WTC11 (cell line): ENCODE measurements at regions not wholly inside any gene's neighbourhood (a gene's known extent, or its start where the extent isn't known, plus 50 kb on each side); places are given as distances from the start of the nearest gene placed in this dataset.

Experiments
- ATF2 ChIP-seq: sonication (generic); formaldehyde crosslinking; IDR thresholded peaks from 2 replicates; pipeline ENCODE4 v1.8.1; 2022; ENCODE audit warnings: low read depth, missing genetic modification reagents, borderline replicate concordance
- CTCF ChIP-seq: fragments of 200-600 bp; IDR thresholded peaks from 2 replicates; pipeline ENCODE4 v1.8.0; 2022; ENCODE audit warnings: antibody characterized with exemption
- EMX1 ChIP-seq: fragments of 250-450 bp; sonication (Bioruptor Pico); IDR thresholded peaks from 2 replicates; pipeline ENCODE4 v1.8.0; 2021; ENCODE audit warnings: mild to moderate bottlenecking
- FOXP1 ChIP-seq: sonication (generic); formaldehyde crosslinking; IDR thresholded peaks from 2 replicates; pipeline ENCODE4 v1.8.0; 2022; ENCODE audit warnings: missing genetic modification reagents, mild to moderate bottlenecking, moderate library complexity, borderline replicate concordance
- NR1H2 ChIP-seq: sonication (generic); formaldehyde crosslinking; IDR thresholded peaks from 2 replicates; pipeline ENCODE4 v1.9.0; 2021; ENCODE audit warnings: mild to moderate bottlenecking, moderate library complexity, missing genetic modification reagents
- SP1 ChIP-seq: sonication (generic); formaldehyde crosslinking; conservative IDR thresholded peaks from 2 replicates; pipeline ENCODE4 v1.8.1; 2022; ENCODE audit warnings: missing genetic modification reagents
- STAT6 ChIP-seq: sonication (generic); formaldehyde crosslinking; conservative IDR thresholded peaks from 2 replicates; pipeline ENCODE4 v1.8.1; 2023; ENCODE audit warnings: mild to moderate bottlenecking, low read depth, missing genetic modification reagents, moderate library complexity
- ZNF671 ChIP-seq: fragments of 250-450 bp; sonication (Bioruptor Pico); IDR thresholded peaks from 2 replicates; pipeline ENCODE4 v1.8.0; 2021; ENCODE audit warnings: mild to moderate bottlenecking
- TF ChIP-seq, protein P1 (sequence below): sonication (generic); formaldehyde crosslinking; IDR thresholded peaks from 2 replicates; pipeline ENCODE4 v1.8.0; 2022; ENCODE audit warnings: mild to moderate bottlenecking, missing genetic modification reagents

DNA sequence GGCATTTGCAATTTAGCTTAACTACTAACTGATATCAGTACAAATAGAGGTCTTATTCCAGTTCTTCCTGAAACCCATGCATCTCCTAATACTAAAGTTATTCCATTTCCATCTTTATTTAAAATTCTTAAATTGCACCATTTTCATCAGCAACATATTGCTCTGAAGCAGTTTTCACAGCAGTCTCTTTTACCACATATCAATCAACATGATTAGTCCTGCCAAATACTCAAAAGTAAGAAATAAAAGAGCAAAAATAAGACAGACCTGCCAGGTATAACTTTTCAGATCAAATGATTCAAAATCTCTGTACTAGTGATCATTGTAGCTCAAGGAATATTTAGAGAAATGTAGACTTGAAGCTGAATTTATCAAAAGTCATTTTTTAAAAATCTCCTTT lies 141.7 kb downstream of the SLITRK1 start:
- TF ChIP-seq CTCF: no peak
- no peak for TF ChIP-seq ZNF671 (CRISPR knock-in tag)
- no peak for TF ChIP-seq EMX1 (CRISPR knock-in tag)
- no peak for TF ChIP-seq STAT6
- TF ChIP-seq NR1H2 (CRISPR knock-in tag): no peak
- no peak for TF ChIP-seq ATF2
- no peak for TF ChIP-seq FOXP1 (CRISPR knock-in tag)
- no peak for TF ChIP-seq SP1 (CRISPR knock-in tag)
- TF ChIP-seq, protein P1, sequence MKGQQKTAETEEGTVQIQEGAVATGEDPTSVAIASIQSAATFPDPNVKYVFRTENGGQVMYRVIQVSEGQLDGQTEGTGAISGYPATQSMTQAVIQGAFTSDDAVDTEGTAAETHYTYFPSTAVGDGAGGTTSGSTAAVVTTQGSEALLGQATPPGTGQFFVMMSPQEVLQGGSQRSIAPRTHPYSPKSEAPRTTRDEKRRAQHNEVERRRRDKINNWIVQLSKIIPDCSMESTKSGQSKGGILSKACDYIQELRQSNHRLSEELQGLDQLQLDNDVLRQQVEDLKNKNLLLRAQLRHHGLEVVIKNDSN (CRISPR knock-in tag): no peak
